HCT116 (cell line): ENCODE measurements at regions not wholly inside any gene's neighbourhood (a gene's known extent, or its start where the extent isn't known, plus 50 kb on each side); places are given as distances from the start of the nearest gene placed in this dataset.

ENCODE experiments used
- ATAC-seq: fragments of 200-7000 bp; cut with Tn5 transposase; 2 replicates; pipeline ENCODE4 v1.9.1; 2020; ENCODE audit warnings: mild to moderate bottlenecking, moderate library complexity
- BruUV-seq: library from RNA; stranded (reverse); fragments of 400-500 nt; replicated peaks from 2 replicates; lab custom pipeline; 2021; lab: Mats Ljungman, UMichigan
- CTCF ChIA-PET: fragments of 300-600 bp; sonication (Branson Sonifier 250); formaldehyde crosslinking; loops from one replicate; lab custom pipeline; 2021; ENCODE audit warnings: antibody characterized with exemption; lab: Charles Lee
- POLR2A ChIA-PET: fragments of 300-600, 350-600 bp; sonication (Branson Sonifier 250); formaldehyde crosslinking; loops from one replicate; lab custom pipeline; 2021; ENCODE audit warnings: antibody characterized with exemption; lab: Charles Lee
- RAD21 ChIA-PET, 2 experiments: fragments of 300-600 bp; sonication (Branson Sonifier 250); formaldehyde crosslinking; loops; one replicate each; lab custom pipeline; 2023; ENCODE audit warnings: low total read pairs in 2 of 2; ENCODE audit not compliant: uncharacterized antibody in 2 of 2, unreplicated experiment in 2 of 2, low non-redundant PET in 1 of 2; lab: Charles Lee
- DNase-seq: peaks from one replicate; pipeline ENCODE4 v3.0.0-alpha.2; 2010; ENCODE audit warnings: low read depth, low spot score
- H2AFZ ChIP-seq: fragments of 200-600 bp; shearing (Covaris generic), sonication (generic); 2 replicates; pipeline ENCODE4 v1.6.1; 2017; ENCODE audit warnings: low read depth, mixed run types, mixed read lengths, antibody characterized with exemption, low read length; ENCODE audit not compliant: poor library complexity, severe bottlenecking
- H3K27ac ChIP-seq: 2 replicates; pipeline ENCODE4 v1.5.1; 2012; ENCODE audit warnings: low read depth, low read length
- H3K27me3 ChIP-seq: fragments of 200-600 bp; sonication (generic); 2 replicates; pipeline ENCODE4 v1.6.1; 2016; ENCODE audit warnings: mixed run types, low read length, mixed read lengths; ENCODE audit not compliant: insufficient read depth
- H3K36me3 ChIP-seq, 2 experiments: fragments of 200-500 bp in 1 of 2; fragments of 200-600 bp in 1 of 2; sonication (Bioruptor generic) in 1 of 2; sonication (generic) in 1 of 2; 2 replicates each; pipeline versions ENCODE4 v1.5.1 to v1.6.1; 2014 to 2016; ENCODE audit warnings: low read length in 2 of 2, inconsistent platforms in 1 of 2, mixed read lengths in 1 of 2, mixed run types in 1 of 2; ENCODE audit not compliant: insufficient read depth in 2 of 2, control insufficient read depth in 1 of 2
- H3K4me1 ChIP-seq, 2 experiments: fragments of 200-600 bp in 1 of 2; sonication (generic) in 1 of 2; 2 replicates each; pipeline versions ENCODE4 v1.5.1 to v1.6.1; 2012 to 2017; ENCODE audit warnings: low read length in 2 of 2, inconsistent platforms in 1 of 2, mild to moderate bottlenecking in 1 of 2, mixed read lengths in 1 of 2, mixed run types in 1 of 2, moderate library complexity in 1 of 2; ENCODE audit not compliant: insufficient read depth in 2 of 2, control insufficient read depth in 1 of 2
- H3K4me2 ChIP-seq: fragments of 200-600 bp; sonication (generic); 2 replicates; pipeline ENCODE4 v1.6.1; 2017; ENCODE audit warnings: mixed run types, low read length, mixed read lengths
- H3K4me3 ChIP-seq, 2 experiments: fragments of 200-600 bp in 1 of 2; sonication (generic) in 1 of 2; replicated peaks in 1 of 2; 2 replicates each; pipeline ENCODE4 v1.5.1; 2011 to 2016; ENCODE audit warnings: low read length in 2 of 2, control low read depth in 1 of 2, low read depth in 1 of 2, mild to moderate bottlenecking in 1 of 2, mixed read lengths in 1 of 2, mixed run types in 1 of 2
- H3K79me2 ChIP-seq: fragments of 200-600 bp; sonication (generic); 2 replicates; pipeline ENCODE4 v1.6.1; 2017; ENCODE audit warnings: mild to moderate bottlenecking, mixed run types, low read length, moderate library complexity, mixed read lengths; ENCODE audit not compliant: insufficient read depth
- H3K9ac ChIP-seq: fragments of 200-600 bp; sonication (generic); 2 replicates; pipeline ENCODE4 v1.6.1; 2016; ENCODE audit warnings: low read length, mixed read lengths
- H3K9me2 ChIP-seq: fragments of 200-600 bp; sonication (generic), shearing (Covaris generic); 2 replicates; pipeline ENCODE4 v1.6.1; 2017; ENCODE audit warnings: mixed run types, mild to moderate bottlenecking, moderate library complexity; ENCODE audit not compliant: insufficient read depth
- H3K9me3 ChIP-seq, 2 experiments: fragments of 200-500 bp in 1 of 2; fragments of 200-600 bp in 1 of 2; sonication (Bioruptor generic) in 1 of 2; sonication (generic) in 1 of 2; 2 replicates each; pipeline ENCODE4 v1.6.1; 2014 to 2017; ENCODE audit warnings: low read length in 2 of 2, mixed read lengths in 2 of 2, inconsistent platforms in 1 of 2, low read depth in 1 of 2, mild to moderate bottlenecking in 1 of 2, mixed run types in 1 of 2, moderate library complexity in 1 of 2; ENCODE audit not compliant: control insufficient read depth in 1 of 2, insufficient read depth in 1 of 2
- H4K20me1 ChIP-seq: fragments of 200-600 bp; sonication (generic), shearing (Covaris generic); 2 replicates; pipeline ENCODE4 v1.6.1; 2017; ENCODE audit warnings: mixed run types, mild to moderate bottlenecking, moderate library complexity; ENCODE audit not compliant: insufficient read depth
- ATF3 ChIP-seq: IDR thresholded peaks from 2 replicates; pipeline ENCODE4 v1.6.1; 2012
- CBX3 ChIP-seq: IDR thresholded peaks from 2 replicates; pipeline ENCODE4 v1.6.1; 2012; ENCODE audit warnings: low read depth
- CEBPB ChIP-seq: IDR thresholded peaks from 2 replicates; pipeline ENCODE4 v1.6.1; 2012; ENCODE audit warnings: low read depth
- CTCF ChIP-seq, 3 experiments: fragments of 200-600 bp in 1 of 3; sonication (generic) in 1 of 3; IDR thresholded peaks in 2 of 3; conservative IDR thresholded peaks in 1 of 3; 2 replicates each; pipeline ENCODE4 v1.5.1; 2012 to 2017; ENCODE audit warnings: low read depth in 2 of 3, low read length in 2 of 3, antibody characterized with exemption in 1 of 3, borderline replicate concordance in 1 of 3, control low read depth in 1 of 3, mild to moderate bottlenecking in 1 of 3, mixed read lengths in 1 of 3, mixed run types in 1 of 3, moderate library complexity in 1 of 3; ENCODE audit not compliant: insufficient read depth in 1 of 3
- EGR1 ChIP-seq: IDR thresholded peaks from 2 replicates; pipeline ENCODE4 v1.6.1; 2012; ENCODE audit warnings: low read depth
- ELF1 ChIP-seq: IDR thresholded peaks from 2 replicates; pipeline ENCODE4 v1.6.1; 2012; ENCODE audit warnings: low read depth, borderline replicate concordance
- EZH2 ChIP-seq: fragments of 200-600 bp; sonication (generic); IDR thresholded peaks from 2 replicates; pipeline ENCODE4 v1.6.1; 2017; ENCODE audit warnings: antibody characterized with exemption, mixed run types
- EZH2phosphoT487 ChIP-seq: fragments of 200-600 bp; IDR thresholded peaks from 2 replicates; pipeline ENCODE4 v1.6.1; 2018; ENCODE audit warnings: antibody characterized with exemption, borderline replicate concordance
- JUND ChIP-seq: IDR thresholded peaks from 2 replicates; pipeline ENCODE4 v1.6.1; 2012
- MAX ChIP-seq: IDR thresholded peaks from 2 replicates; pipeline ENCODE4 v1.6.1; 2012
- POLR2A ChIP-seq: IDR thresholded peaks from 2 replicates; pipeline ENCODE4 v1.7.0; 2011; ENCODE audit warnings: borderline replicate concordance; ENCODE audit not compliant: insufficient read depth, insufficient read length; ENCODE audit errors: extremely low read depth
- RAD21 ChIP-seq: IDR thresholded peaks from 2 replicates; pipeline ENCODE4 v1.6.1; 2012; ENCODE audit warnings: low read depth, mild to moderate bottlenecking
- SIN3A ChIP-seq: IDR thresholded peaks from 2 replicates; pipeline ENCODE4 v1.6.1; 2012; ENCODE audit warnings: low read depth
- SRF ChIP-seq: IDR thresholded peaks from 2 replicates; pipeline ENCODE4 v1.6.1; 2012; ENCODE audit warnings: low read depth
- TCF7L2 ChIP-seq: IDR thresholded peaks from 2 replicates; pipeline ENCODE4 v1.7.0; 2011; ENCODE audit warnings: borderline replicate concordance, inconsistent platforms; ENCODE audit not compliant: insufficient read depth, insufficient read length; ENCODE audit errors: extremely low read depth
- YY1 ChIP-seq: IDR thresholded peaks from 2 replicates; pipeline ENCODE4 v1.6.1; 2011; ENCODE audit warnings: low read length, low read depth, moderate library complexity, mild to moderate bottlenecking; ENCODE audit not compliant: insufficient replicate concordance; ENCODE audit errors: extremely low read depth
- ZBTB33 ChIP-seq: IDR thresholded peaks from 2 replicates; pipeline ENCODE4 v1.6.1; 2011; ENCODE audit warnings: mild to moderate bottlenecking, low read length, moderate library complexity; ENCODE audit not compliant: insufficient replicate concordance; ENCODE audit errors: extremely low read depth
- ZNF274 ChIP-seq: fragments of 200-500 bp; sonication (Bioruptor generic); IDR thresholded peaks from 2 replicates; pipeline ENCODE4 v1.6.1; 2014; ENCODE audit warnings: mild to moderate bottlenecking, low read depth, low read length, inconsistent platforms
- intact Hi-C: fragments of 100-400 bp; cut with micrococcal nuclease; formaldehyde crosslinking; loops from 2 replicates; pipeline ENCODE4 v1.10.0; 2022

GRCh38 chr6:66628917-66629316, 921.9 kb upstream of the EYS start:
- BruUV-seq, result no TSS peak
- intact Hi-C loops, result no loop called here
- ChIA-PET RAD21 (no interaction called here), CTCF (no interaction called here), POLR2A (no interaction called here)
- H3K4me3 ChIP-seq, result no peak overlapping the region
- TF ChIP-seq JUND (no peak), EGR1 (no peak), RAD21 (no peak), POLR2A (no peak), EZH2 (no peak), ATF3 (no peak), SRF (no peak), CBX3 (no peak), SIN3A (no peak), TCF7L2 (no peak), ELF1 (no peak), ZNF274 (no peak)
- H3K27ac ChIP-seq, result no peak overlapping the region
- H3K9ac ChIP-seq, result no peak overlapping the region
- no peaks in the 10 kb centered on the region for H3K9me2 ChIP-seq
- H3K4me2 ChIP-seq, result no peak overlapping the region
- no peaks in the 10 kb centered on the region for H3K4me1 ChIP-seq
- H3K36me3 ChIP-seq, result no peaks in the 10 kb centered on the region
- H4K20me1 ChIP-seq, result no peaks in the 10 kb centered on the region
- no peak overlapping the region for H2AFZ ChIP-seq
- no peaks in the 10 kb centered on the region for H3K79me2 ChIP-seq
- DNase-seq (no peak), ATAC-seq (no peak)
- H3K27me3 ChIP-seq, result no peaks in the 10 kb centered on the region
- peaks cover 7 to 22% of the 10 kb centered on the region in 2 experiments; a peak in 3 of 4 replicates for H3K9me3 ChIP-seq

- Histone ChIP-seq H3K27me3 (no peaks in the 10 kb centered on the region), H3K9me2 (no peaks in the 10 kb centered on the region), H3K9ac (no peak overlapping the region), H3K4me1 (no peaks in the 10 kb centered on the region), H3K9me3 (peaks cover 1 to 26% of the 10 kb centered on the region in 2 experiments; a peak in 2 of 4 replicates), H2AFZ (no peak overlapping the region), H3K79me2 (no peaks in the 10 kb centered on the region), H3K4me2 (no peak overlapping the region), H3K27ac (no peak overlapping the region), H4K20me1 (no peaks in the 10 kb centered on the region), H3K36me3 (no peaks in the 10 kb centered on the region), H3K4me3 (no peak overlapping the region)
- CTCF ChIA-PET, result no interaction called here
- no TSS peak for BruUV-seq
- no peak for DNase-seq
- RAD21 ChIA-PET, result no interaction called here
- no peak for ATAC-seq
- POLR2A ChIA-PET, result no interaction called here
- intact Hi-C loops, result no loop called here
- TF ChIP-seq CBX3 (no peak), RAD21 (no peak), ZBTB33 (no peak), CEBPB (no peak), EZH2 (no peak), EZH2phosphoT487 (no peak), JUND (no peak), ELF1 (no peak), MAX (no peak), YY1 (no peak), CTCF (IDR thresholded peaks at IDR 0.05 in 2 of 3, conservative IDR thresholded peaks at IDR 0.05 in 1 of 3; ENCODE audit: borderline replicate concordance in 1 of 3, insufficient read depth in 1 of 3, low read depth in 2 of 3, low read length in 2 of 3) (no peak), ATF3 (no peak)
Observed at GRCh38 chr6:66623050-66623449, 916.0 kb upstream of the EYS start.
